SU-DHL-6 (cell line): ENCODE measurements at regions not wholly inside any gene's neighbourhood (a gene's known extent, or its start where the extent isn't known, plus 50 kb on each side); places are given as distances from the start of the nearest gene placed in this dataset.

Experiments
- H2AFZ ChIP-seq: fragments of 200-600 bp; sonication (generic); 2 replicates; pipeline ENCODE4 v1.6.1; 2014; ENCODE audit warnings: low read depth, mild to moderate bottlenecking, moderate library complexity, mixed read lengths, antibody characterized with exemption, low read length; ENCODE audit not compliant: severe bottlenecking
- H3F3A ChIP-seq: fragments of 200-600 bp; shearing (Covaris generic); 2 replicates; pipeline ENCODE4 v1.6.0; 2016; ENCODE audit warnings: antibody characterized with exemption, mild to moderate bottlenecking; ENCODE audit not compliant: insufficient read depth
- H3K27ac ChIP-seq: fragments of 200-600 bp; sonication (generic); 2 replicates; pipeline ENCODE4 v1.5.1; 2016; ENCODE audit warnings: low read depth, mild to moderate bottlenecking, low read length, moderate library complexity, mixed read lengths
- H3K27me3 ChIP-seq: fragments of 200-600 bp; sonication (generic), shearing (Covaris generic); 2 replicates; pipeline ENCODE4 v1.6.0; 2014; ENCODE audit warnings: mild to moderate bottlenecking, low read length
- H3K36me3 ChIP-seq: fragments of 200-600 bp; sonication (generic); 2 replicates; pipeline ENCODE4 v1.6.1; 2014; ENCODE audit warnings: mild to moderate bottlenecking, low read length, mixed read lengths
- H3K4me2 ChIP-seq: fragments of 300-600, 200-600 bp; shearing (Covaris generic), sonication (generic); 2 replicates; pipeline ENCODE4 v1.6.0; 2014; ENCODE audit warnings: low read length, low read depth, mild to moderate bottlenecking; ENCODE audit not compliant: poor library complexity, severe bottlenecking
- H3K4me3 ChIP-seq: fragments of 200-600 bp; sonication (generic); 2 replicates; pipeline ENCODE4 v1.5.1; 2014; ENCODE audit warnings: antibody characterized with exemption, low read length, mild to moderate bottlenecking, mixed read lengths; ENCODE audit not compliant: insufficient read depth, poor library complexity, severe bottlenecking
- H3K79me2 ChIP-seq: fragments of 200-600 bp; sonication (generic); 2 replicates; pipeline ENCODE4 v1.6.1; 2014; ENCODE audit warnings: mild to moderate bottlenecking, low read length, moderate library complexity; ENCODE audit not compliant: insufficient read depth
- H3K9ac ChIP-seq: fragments of 200-600 bp; sonication (generic); 2 replicates; pipeline ENCODE4 v1.7.0; 2014; ENCODE audit warnings: mild to moderate bottlenecking, low read length
- H3K9me2 ChIP-seq: fragments of 200-600 bp; sonication (generic); replicated peaks from 2 replicates; pipeline ENCODE4 v1.6.1; 2014; ENCODE audit warnings: low read length; ENCODE audit not compliant: insufficient read depth
- H3K9me3 ChIP-seq: fragments of 200-600 bp; sonication (generic); 2 replicates; pipeline ENCODE4 v1.6.1; 2014; ENCODE audit warnings: low read length, mixed read lengths; ENCODE audit not compliant: insufficient read depth
- H4K20me1 ChIP-seq: fragments of 200-600 bp; sonication (generic); 2 replicates; pipeline ENCODE4 v1.6.1; 2014; ENCODE audit warnings: low read depth, mild to moderate bottlenecking, antibody characterized with exemption, low read length, moderate library complexity, mixed read lengths
- CTCF ChIP-seq: fragments of 200-600 bp; sonication (generic); IDR thresholded peaks from one replicate; pipeline ENCODE4 v1.5.1; 2017; ENCODE audit warnings: antibody characterized with exemption, mild to moderate bottlenecking, low read length, moderate library complexity; ENCODE audit not compliant: insufficient read depth, poor library complexity, severe bottlenecking
- EZH2phosphoT487 ChIP-seq: fragments of 200-600 bp; sonication (generic), shearing (Covaris generic); conservative IDR thresholded peaks from 2 replicates; pipeline ENCODE4 v1.6.1; 2018; ENCODE audit warnings: mild to moderate bottlenecking, antibody characterized with exemption, low read length, moderate library complexity, mixed read lengths

GRCh38 chr4:36553453-36553852 lies 272.0 kb downstream of the DTHD1 start:
- Histone ChIP-seq H3K79me2 (no peaks in the 10 kb centered on the region), H4K20me1 (no peaks in the 10 kb centered on the region)
- no peak for TF ChIP-seq CTCF

GRCh38 chr4:36556984-36557383 lies 275.6 kb downstream of the DTHD1 start:
- H3K27ac ChIP-seq, result no peak overlapping the region

More at GRCh38 chr4:36553453-36553852, 272.0 kb downstream of the DTHD1 start:
- H2AFZ ChIP-seq, result no peak overlapping the region
- H3F3A ChIP-seq, result no peaks in the 10 kb centered on the region
- H3K27ac ChIP-seq, result no peak overlapping the region
- H3K36me3 ChIP-seq, result no peaks in the 10 kb centered on the region
- H3K9me3 ChIP-seq, result no peaks in the 10 kb centered on the region
- H3K27me3 ChIP-seq, result no peaks in the 10 kb centered on the region
- H3K9ac ChIP-seq, result no peak overlapping the region
- no peak overlapping the region for H3K4me3 ChIP-seq
- no peak overlapping the region for H3K4me2 ChIP-seq
- no peaks in the 10 kb centered on the region; the same call in 1 of the 2 replicates for H3K9me2 ChIP-seq

GRCh38 chr4:36568575-36568974 lies 287.2 kb downstream of the DTHD1 start:
- no peaks in the 10 kb centered on the region for H3K79me2 ChIP-seq
- H3K27ac ChIP-seq, result no peak overlapping the region
- no peaks in the 10 kb centered on the region for H3K9me3 ChIP-seq
- no peaks in the 10 kb centered on the region for H4K20me1 ChIP-seq
- H3K4me3 ChIP-seq, result no peak overlapping the region
- no peak overlapping the region for H3K4me2 ChIP-seq
- no peaks in the 10 kb centered on the region for H3K36me3 ChIP-seq
- H3F3A ChIP-seq, result no peaks in the 10 kb centered on the region
- H3K9ac ChIP-seq, result no peak overlapping the region
- TF ChIP-seq EZH2phosphoT487, result no peak
- no peak for TF ChIP-seq CTCF
- H3K9me2 ChIP-seq, result no peaks in the 10 kb centered on the region
- no peaks in the 10 kb centered on the region for H3K27me3 ChIP-seq
- no peak overlapping the region for H2AFZ ChIP-seq

More at GRCh38 chr4:36556984-36557383, 275.6 kb downstream of the DTHD1 start:
- Histone ChIP-seq H2AFZ (no peak overlapping the region), H3K9me2 (no peaks in the 10 kb centered on the region; the same call in 1 of the 2 replicates), H3K9ac (no peak overlapping the region), H3F3A (no peaks in the 10 kb centered on the region), H3K4me2 (no peak overlapping the region), H3K4me3 (no peak overlapping the region), H3K79me2 (no peaks in the 10 kb centered on the region), H4K20me1 (no peaks in the 10 kb centered on the region), H3K27me3 (no peaks in the 10 kb centered on the region), H3K9me3 (no peaks in the 10 kb centered on the region), H3K36me3 (no peaks in the 10 kb centered on the region)
- no peak for TF ChIP-seq EZH2phosphoT487
- TF ChIP-seq CTCF, result no peak
